A549 (cell line): ENCODE measurements at regions not wholly inside any gene's neighbourhood (a gene's known extent, or its start where the extent isn't known, plus 50 kb on each side); places are given as distances from the start of the nearest gene placed in this dataset.
"Not testable (repeated sequence)": the region's sequence is repeated elsewhere in the genome, so short reads cannot be mapped to it uniquely, and the experiment has no call there.

Experiments used
- CTCF ChIP-seq: fragments of >200 bp; sonication (Bioruptor Twin); formaldehyde crosslinking; IDR thresholded peaks from 3 replicates; pipeline ENCODE4 v1.5.1; 2016
- EP300 ChIP-seq, 2 experiments: fragments of >200 bp; sonication (Bioruptor Twin); formaldehyde crosslinking; IDR thresholded peaks; 2 replicates in 1 of 2; 3 replicates in 1 of 2; pipeline ENCODE4 v1.6.1; 2016 to 2017
- FOSL2 ChIP-seq, 2 experiments: fragments of 450-650 bp in 1 of 2; fragments of >200 bp in 1 of 2; sonication (Bioruptor Twin) in 1 of 2; formaldehyde crosslinking; IDR thresholded peaks; 2 replicates each; pipeline versions ENCODE4 v1.5.0 to v1.6.1; 2016 to 2020; ENCODE audit warnings: mild to moderate bottlenecking in 1 of 2, moderate library complexity in 1 of 2
- HOXB13 ChIP-seq: fragments of 250-450 bp; sonication (Bioruptor Pico); IDR thresholded peaks from 2 replicates; pipeline ENCODE4 v1.5.0; 2020; ENCODE audit warnings: low read depth, mild to moderate bottlenecking, moderate library complexity
- KDM1A ChIP-seq: fragments of 200-600 bp; sonication (generic); IDR thresholded peaks from 2 replicates; pipeline ENCODE4 v1.6.1; 2016; ENCODE audit warnings: low read depth, mild to moderate bottlenecking
- MAX ChIP-seq: IDR thresholded peaks from 2 replicates; pipeline ENCODE4 v1.6.1; 2012
- NPAS2 ChIP-seq: fragments of 250-450 bp; sonication (Bioruptor Pico); IDR thresholded peaks from 2 replicates; pipeline ENCODE4 v1.8.0; 2022; ENCODE audit warnings: mild to moderate bottlenecking, moderate library complexity, borderline replicate concordance
- NR3C1 ChIP-seq: fragments of >200 bp; sonication (Bioruptor Twin); formaldehyde crosslinking; IDR thresholded peaks from 3 replicates; pipeline ENCODE4 v1.6.1; 2017
- POLR2A ChIP-seq: IDR thresholded peaks from 2 replicates; pipeline ENCODE4 v1.6.1; 2012; ENCODE audit warnings: mild to moderate bottlenecking, low read length
- POLR2AphosphoS2 ChIP-seq: conservative IDR thresholded peaks from 2 replicates; pipeline ENCODE4 v1.6.1; 2012; ENCODE audit warnings: low read length, improper control_type of control experiment, inconsistent platforms
- REST ChIP-seq: fragments of 200-600 bp; sonication (generic); IDR thresholded peaks from 2 replicates; pipeline ENCODE4 v1.6.1; 2016; ENCODE audit warnings: antibody characterized with exemption, mild to moderate bottlenecking, moderate library complexity
- RFX5 ChIP-seq: fragments of 450-650 bp; IDR thresholded peaks from 2 replicates; pipeline ENCODE4 v1.7.1; 2014; ENCODE audit warnings: antibody characterized with exemption, mild to moderate bottlenecking, moderate library complexity
- SREBF2 ChIP-seq: fragments of 450-650 bp; IDR thresholded peaks from 2 replicates; pipeline ENCODE4 v1.6.1; 2014; ENCODE audit warnings: mild to moderate bottlenecking, moderate library complexity
- USF2 ChIP-seq: fragments of 450-650 bp; IDR thresholded peaks from 2 replicates; pipeline ENCODE4 v1.6.1; 2014; ENCODE audit warnings: antibody characterized with exemption

- not testable (repeated sequence) for TF ChIP-seq REST; CTCF; MAX; SREBF2; POLR2A; POLR2AphosphoS2; NPAS2 (CRISPR knock-in tag); KDM1A; RFX5; EP300 (IDR thresholded peaks at IDR 0.05); HOXB13 (CRISPR knock-in tag); FOSL2 (IDR thresholded peaks at IDR 0.05); FOSL2 (CRISPR knock-in tag; IDR thresholded peaks at IDR 0.05); NR3C1; USF2
Measured at GRCh38 chr16:32939845-32940244, 254.2 kb upstream of the TP53TG3C start.
